ENCODE measurements at regions not wholly inside any gene's neighbourhood (a gene's known extent, or its start where the extent isn't known, plus 50 kb on each side); places are given as distances from the start of the nearest gene placed in this dataset.

DNA sequence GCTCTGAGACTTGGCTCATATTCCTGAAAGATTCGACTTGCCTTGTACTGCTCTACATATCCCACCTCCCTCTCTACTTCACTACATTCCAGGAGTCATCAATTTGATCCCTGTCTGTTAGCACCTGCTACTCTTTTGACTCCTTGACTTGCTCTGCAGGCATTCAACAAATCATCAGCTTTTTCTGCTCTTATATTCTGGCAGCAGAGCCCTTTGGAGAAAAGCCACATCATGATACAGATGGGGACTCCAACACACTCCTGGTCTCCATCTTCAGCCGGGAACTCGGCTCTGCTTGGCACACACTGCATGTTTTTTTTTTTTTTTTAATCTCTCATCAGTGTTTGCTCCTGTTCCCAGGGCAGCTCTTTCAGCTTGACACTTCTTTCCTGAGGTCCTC, 293.2 kb upstream of the LCORL start:
- TF ChIP-seq, protein P1, sequence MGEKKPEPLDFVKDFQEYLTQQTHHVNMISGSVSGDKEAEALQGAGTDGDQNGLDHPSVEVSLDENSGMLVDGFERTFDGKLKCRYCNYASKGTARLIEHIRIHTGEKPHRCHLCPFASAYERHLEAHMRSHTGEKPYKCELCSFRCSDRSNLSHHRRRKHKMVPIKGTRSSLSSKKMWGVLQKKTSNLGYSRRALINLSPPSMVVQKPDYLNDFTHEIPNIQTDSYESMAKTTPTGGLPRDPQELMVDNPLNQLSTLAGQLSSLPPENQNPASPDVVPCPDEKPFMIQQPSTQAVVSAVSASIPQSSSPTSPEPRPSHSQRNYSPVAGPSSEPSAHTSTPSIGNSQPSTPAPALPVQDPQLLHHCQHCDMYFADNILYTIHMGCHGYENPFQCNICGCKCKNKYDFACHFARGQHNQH (CRISPR knock-in tag; IDR thresholded peaks at IDR 0.05): no peak
- TF ChIP-seq ATF1 (CRISPR knock-in tag; IDR thresholded peaks at IDR 0.05) (no peak), ZNF629 (CRISPR knock-in tag; conservative IDR thresholded peaks at IDR 0.05) (no peak), ZNF549 (CRISPR knock-in tag; IDR thresholded peaks at IDR 0.05) (no peak), ZNF563 (CRISPR knock-in tag; IDR thresholded peaks at IDR 0.05) (no peak), ZNF777 (CRISPR knock-in tag; IDR thresholded peaks at IDR 0.05) (no peak), HOXA3 (CRISPR knock-in tag; IDR thresholded peaks at IDR 0.05) (no peak), NRL (CRISPR knock-in tag; IDR thresholded peaks at IDR 0.05; ENCODE audit: borderline replicate concordance) (no peak)
- TF ChIP-seq, protein P2, sequence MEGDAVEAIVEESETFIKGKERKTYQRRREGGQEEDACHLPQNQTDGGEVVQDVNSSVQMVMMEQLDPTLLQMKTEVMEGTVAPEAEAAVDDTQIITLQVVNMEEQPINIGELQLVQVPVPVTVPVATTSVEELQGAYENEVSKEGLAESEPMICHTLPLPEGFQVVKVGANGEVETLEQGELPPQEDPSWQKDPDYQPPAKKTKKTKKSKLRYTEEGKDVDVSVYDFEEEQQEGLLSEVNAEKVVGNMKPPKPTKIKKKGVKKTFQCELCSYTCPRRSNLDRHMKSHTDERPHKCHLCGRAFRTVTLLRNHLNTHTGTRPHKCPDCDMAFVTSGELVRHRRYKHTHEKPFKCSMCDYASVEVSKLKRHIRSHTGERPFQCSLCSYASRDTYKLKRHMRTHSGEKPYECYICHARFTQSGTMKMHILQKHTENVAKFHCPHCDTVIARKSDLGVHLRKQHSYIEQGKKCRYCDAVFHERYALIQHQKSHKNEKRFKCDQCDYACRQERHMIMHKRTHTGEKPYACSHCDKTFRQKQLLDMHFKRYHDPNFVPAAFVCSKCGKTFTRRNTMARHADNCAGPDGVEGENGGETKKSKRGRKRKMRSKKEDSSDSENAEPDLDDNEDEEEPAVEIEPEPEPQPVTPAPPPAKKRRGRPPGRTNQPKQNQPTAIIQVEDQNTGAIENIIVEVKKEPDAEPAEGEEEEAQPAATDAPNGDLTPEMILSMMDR (CRISPR knock-in tag; IDR thresholded peaks at IDR 0.05): no peak
- TF ChIP-seq, protein P3, sequence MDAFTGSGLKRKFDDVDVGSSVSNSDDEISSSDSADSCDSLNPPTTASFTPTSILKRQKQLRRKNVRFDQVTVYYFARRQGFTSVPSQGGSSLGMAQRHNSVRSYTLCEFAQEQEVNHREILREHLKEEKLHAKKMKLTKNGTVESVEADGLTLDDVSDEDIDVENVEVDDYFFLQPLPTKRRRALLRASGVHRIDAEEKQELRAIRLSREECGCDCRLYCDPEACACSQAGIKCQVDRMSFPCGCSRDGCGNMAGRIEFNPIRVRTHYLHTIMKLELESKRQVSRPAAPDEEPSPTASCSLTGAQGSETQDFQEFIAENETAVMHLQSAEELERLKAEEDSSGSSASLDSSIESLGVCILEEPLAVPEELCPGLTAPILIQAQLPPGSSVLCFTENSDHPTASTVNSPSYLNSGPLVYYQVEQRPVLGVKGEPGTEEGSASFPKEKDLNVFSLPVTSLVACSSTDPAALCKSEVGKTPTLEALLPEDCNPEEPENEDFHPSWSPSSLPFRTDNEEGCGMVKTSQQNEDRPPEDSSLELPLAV (CRISPR knock-in tag; conservative IDR thresholded peaks at IDR 0.05; ENCODE audit: low read depth): no peak

All from HepG2 (cell line).